GM12874 (cell line): ENCODE measurements at regions not wholly inside any gene's neighbourhood (a gene's known extent, or its start where the extent isn't known, plus 50 kb on each side); places are given as distances from the start of the nearest gene placed in this dataset.

ENCODE experiments used
- TF ChIP-seq, protein P1 (sequence below): IDR thresholded peaks from 2 replicates; pipeline ENCODE4 v1.5.1; 2011; ENCODE audit warnings: low read depth, mild to moderate bottlenecking, control low read depth, low read length, moderate library complexity; ENCODE audit not compliant: insufficient read depth

DNA sequence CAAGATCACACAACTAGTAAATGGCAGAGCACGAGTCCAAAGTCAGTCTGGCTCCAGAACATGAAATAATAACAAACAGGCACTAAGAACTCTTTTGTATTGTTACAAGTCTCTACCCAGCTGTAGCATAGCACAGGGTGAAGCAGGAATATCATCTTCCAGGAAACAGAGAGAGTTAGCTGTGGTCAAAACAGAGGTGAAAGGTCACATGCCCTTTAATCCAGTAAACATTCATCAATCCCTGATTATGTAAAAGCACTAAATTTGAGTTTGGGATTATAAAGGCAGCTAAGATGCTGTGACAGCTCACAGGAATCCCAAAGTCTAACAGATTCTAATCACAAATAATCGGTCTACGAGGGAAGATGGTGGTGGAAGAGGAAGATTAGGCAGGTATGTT, 133.0 kb upstream of the ASTN2 start:
- TF ChIP-seq, protein P1, sequence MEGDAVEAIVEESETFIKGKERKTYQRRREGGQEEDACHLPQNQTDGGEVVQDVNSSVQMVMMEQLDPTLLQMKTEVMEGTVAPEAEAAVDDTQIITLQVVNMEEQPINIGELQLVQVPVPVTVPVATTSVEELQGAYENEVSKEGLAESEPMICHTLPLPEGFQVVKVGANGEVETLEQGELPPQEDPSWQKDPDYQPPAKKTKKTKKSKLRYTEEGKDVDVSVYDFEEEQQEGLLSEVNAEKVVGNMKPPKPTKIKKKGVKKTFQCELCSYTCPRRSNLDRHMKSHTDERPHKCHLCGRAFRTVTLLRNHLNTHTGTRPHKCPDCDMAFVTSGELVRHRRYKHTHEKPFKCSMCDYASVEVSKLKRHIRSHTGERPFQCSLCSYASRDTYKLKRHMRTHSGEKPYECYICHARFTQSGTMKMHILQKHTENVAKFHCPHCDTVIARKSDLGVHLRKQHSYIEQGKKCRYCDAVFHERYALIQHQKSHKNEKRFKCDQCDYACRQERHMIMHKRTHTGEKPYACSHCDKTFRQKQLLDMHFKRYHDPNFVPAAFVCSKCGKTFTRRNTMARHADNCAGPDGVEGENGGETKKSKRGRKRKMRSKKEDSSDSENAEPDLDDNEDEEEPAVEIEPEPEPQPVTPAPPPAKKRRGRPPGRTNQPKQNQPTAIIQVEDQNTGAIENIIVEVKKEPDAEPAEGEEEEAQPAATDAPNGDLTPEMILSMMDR: no peak

DNA sequence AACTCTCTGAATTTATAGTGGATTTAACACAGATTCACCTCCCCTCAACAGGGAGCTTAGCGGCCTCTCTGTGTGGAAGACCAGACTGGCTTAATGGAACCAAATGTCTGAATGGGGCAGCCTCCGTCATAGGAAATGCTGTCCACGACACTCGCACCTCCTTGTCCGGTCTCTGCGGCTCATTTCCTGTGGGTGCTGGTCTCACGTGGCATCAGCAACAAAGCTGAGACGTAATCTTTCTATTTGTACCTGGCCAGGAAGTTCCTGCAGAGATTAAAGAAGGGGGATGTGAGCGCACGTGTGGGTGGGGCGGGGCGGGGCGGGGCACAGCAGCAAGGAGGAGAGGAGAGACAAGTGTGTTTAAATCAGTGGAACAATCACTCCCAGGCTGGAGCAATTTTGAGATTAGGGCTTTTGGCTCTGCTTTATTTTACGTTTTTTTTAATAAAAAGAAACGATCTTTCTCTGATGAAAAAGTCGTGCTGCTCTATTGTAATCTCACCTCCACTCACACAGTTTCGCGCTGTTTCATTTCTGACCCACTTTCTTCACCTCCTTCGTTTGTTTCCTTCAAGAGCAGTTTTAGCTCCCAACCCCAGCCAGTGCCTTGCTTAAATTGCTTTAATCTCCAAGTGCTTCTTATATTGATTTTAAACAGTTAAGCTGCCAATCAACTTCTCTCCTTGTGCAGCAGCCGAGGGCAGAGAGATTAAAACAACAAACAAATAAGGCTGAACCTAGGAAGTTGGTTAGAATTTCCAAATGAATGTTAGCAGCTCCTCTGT, 132.2 kb upstream of the ASTN2 start:
- TF ChIP-seq, protein P1: no peak

DNA sequence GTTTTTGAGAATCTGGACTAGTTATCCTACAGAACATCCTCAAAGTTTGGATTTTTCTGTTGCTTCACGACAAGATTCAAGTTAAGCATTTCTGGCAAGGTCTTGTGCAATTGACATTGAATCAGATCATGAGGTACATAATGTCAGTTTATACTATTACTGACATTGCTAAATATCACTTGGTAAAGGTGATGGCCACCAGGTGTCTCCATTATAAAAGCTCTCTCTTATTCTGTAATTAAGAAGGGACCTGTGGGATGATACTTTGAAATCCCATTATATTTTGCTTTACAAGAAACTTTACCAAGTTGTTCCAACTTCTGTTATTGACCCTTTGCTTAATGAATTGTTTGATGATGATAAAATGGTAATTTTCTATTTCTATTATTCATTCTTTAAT, 131.0 kb upstream of the ASTN2 start:
- TF ChIP-seq, protein P1: no peak

DNA sequence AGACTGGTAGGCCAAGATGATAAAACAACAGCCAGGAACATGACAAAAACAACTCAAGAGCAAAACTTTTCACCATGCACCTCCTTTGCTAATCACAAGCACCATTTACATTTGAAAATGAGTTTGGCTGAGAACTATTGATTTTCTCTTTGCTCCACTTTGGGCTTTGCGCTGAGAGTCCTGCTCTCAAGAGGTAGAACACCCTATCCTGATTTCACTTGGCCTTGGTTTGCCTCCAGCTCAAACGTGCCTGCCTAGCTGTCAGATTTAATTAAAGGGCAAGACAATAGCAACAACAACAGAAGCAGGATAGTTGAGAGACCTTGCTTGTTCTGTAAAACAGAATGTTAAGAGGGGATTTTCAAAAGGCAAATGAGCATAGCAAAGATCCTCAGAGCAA, 128.2 kb upstream of the ASTN2 start:
- TF ChIP-seq, protein P1: no peak

DNA sequence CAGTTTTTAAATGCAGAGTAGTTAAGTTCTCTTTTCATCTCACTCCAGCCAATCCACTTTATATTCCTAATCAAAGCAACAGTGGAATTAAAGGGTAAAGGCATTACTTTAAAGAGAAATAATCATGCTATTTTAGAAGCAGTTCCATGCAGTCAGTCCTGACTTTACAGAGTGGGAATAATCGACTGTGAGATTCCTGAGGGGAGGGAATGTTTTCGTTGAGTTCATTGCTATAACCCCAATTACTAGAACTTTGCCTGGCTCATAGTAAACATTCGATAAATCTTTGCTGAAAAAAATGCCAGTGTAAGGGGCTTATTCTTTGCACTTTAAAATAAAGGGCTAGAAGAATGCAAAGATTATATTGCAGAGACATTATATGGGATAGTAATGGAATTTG, 127.2 kb upstream of the ASTN2 start:
- TF ChIP-seq, protein P1: no peak

DNA sequence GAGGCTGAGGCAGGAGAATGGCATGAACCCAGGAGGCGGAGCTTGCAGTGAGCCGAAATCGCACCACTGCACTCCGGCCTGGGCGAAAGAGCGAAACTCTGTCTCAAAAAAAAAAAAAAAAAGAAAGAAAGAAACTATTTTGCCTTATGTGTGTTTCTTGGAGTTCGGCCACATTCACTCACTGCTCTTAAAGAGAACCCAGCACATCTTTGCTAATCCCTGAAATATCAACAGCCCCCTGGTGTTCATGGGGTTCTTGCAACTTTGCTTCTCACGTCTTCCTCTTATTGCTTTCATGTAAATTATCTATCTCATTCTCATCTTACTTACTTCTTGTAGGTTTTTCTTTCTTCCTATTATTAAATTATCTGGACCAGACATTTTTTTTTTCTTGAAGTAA, 126.3 kb upstream of the ASTN2 start:
- TF ChIP-seq, protein P1: no peak

DNA sequence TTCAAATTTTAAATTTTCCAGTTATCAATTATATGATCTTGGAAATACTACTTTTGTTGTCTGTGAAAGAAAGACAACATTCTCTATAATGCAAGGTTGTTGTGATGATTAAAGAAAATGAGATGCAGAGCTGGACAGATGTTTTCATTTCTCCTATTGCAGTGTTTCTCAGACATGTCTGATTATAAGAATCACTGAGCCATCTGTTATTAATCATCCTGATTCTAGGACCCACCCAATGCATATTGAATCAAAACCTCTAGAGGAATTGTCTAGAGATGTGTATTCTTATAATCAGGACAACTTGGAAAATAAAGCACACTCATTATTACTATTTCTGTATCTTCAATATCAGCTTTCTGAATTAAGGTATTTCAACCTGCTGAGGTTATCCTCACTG, 121.1 kb upstream of the ASTN2 start:
- TF ChIP-seq, protein P1: no peak
